ENCODE measurements at regions not wholly inside any gene's neighbourhood (a gene's known extent, or its start where the extent isn't known, plus 50 kb on each side); places are given as distances from the start of the nearest gene placed in this dataset.

GRCh38 chr1:184908506-184908905, 65.8 kb downstream of the NIBAN1 start:
- TF ChIP-seq POLR2AphosphoS5 (IDR thresholded peaks at IDR 0.05) (no peak), CTCF (IDR thresholded peaks at IDR 0.05) (no peak)
